HG02852 (cell line): ENCODE measurements at regions not wholly inside any gene's neighbourhood (a gene's known extent, or its start where the extent isn't known, plus 50 kb on each side); places are given as distances from the start of the nearest gene placed in this dataset.

Experiments
- ATAC-seq: cut with Tn5 transposase; IDR thresholded peaks from one replicate; pipeline ENCODE4 v1.9.1; 2021; ENCODE audit warnings: mild to moderate bottlenecking, moderate library complexity; ENCODE audit not compliant: unreplicated experiment

DNA sequence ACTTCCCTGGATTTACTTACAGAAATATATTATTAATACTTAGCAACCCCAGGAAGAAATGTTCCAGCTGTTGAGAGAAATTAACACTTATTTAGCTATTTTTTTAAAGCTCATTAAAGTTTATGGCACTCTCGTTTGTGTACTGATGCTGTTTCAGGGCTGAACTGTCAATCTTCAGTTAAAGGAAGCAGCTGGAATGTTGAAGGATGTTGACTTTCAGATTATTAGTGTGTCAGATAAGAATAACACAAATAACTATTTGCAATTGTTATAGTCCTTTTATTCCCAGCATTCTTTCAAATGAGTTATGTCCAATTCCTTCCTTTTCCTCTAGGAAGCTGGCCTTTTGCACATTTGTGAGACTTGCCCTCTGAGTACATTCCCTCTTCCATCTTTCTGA lies 278.2 kb upstream of the RAG2 start:
- ATAC-seq = no peak

- ATAC-seq = no peak
Measured at GRCh38 chr11:36874291-36874690, 276.3 kb upstream of the RAG2 start.

GRCh38 chr11:36870361-36870760 lies 272.3 kb upstream of the RAG2 start:
- ATAC-seq = no peak

DNA sequence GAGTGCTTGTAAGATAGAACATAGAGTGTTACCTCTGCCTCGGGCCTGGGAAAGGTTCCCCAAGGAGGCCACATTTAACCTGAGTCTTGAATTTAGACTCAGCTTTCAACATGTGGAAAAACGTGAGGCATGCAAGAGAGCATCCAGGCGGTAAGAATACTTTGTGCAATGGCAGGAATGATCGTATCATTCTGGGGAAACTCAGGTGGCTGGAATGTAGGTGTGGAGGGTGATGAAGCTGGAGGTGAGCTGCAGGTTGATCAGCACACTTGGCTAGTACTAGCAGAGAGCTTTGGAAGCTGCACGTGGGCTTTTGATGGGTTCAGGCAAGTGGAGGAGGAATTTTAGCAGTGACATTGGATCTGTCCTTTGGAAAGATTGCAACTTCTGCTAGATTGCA lies 270.3 kb upstream of the RAG2 start:
- ATAC-seq = no peak

- no peak for ATAC-seq
Measured at GRCh38 chr11:36865846-36866245, 267.8 kb upstream of the RAG2 start.

GRCh38 chr11:36854875-36855274 lies 256.8 kb upstream of the RAG2 start:
- ATAC-seq = no peak

DNA sequence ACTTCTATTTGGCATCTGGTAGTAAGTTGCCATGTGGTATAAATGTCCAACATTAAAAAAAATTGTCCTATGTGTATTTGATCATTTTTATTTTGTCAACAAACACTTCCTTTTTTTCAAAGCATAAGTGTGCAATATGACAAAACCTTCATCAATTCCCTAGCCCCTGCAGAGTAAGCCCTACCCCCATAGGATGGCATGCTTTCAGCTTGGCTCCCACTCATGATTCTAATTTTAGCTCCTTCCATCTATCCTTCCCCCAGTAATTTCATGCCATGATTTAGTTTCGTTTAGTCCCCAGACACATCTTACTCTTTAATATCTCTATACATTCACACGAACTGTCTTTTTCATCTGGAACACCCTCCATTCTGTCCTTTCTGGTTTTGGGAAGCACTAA lies 250.6 kb upstream of the RAG2 start:
- no peak for ATAC-seq

GRCh38 chr11:36840378-36840777 lies 242.3 kb upstream of the RAG2 start:
- no peak for ATAC-seq

- no peak for ATAC-seq
Measured at GRCh38 chr11:36837831-36838437, 239.9 kb upstream of the RAG2 start.

DNA sequence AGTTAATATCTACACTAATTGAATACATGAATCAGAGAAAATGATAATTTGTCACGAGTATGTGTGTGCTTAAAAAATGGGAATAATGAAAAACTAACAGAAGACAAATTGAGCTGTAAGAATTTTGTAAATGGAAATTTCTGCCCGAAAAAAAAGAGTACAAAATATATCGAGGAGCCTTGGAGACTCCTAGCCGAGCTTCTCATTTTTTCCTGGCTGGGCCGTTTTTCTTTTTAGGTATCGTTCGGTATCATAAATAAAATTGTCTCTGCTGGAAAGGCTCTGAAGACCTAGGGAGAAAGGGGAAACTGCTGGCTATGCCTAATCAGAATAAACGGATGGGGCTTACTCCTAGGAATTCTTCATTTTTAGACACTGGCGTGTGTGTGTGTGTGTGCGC lies 227.2 kb upstream of the RAG2 start:
- ATAC-seq = no peak

DNA sequence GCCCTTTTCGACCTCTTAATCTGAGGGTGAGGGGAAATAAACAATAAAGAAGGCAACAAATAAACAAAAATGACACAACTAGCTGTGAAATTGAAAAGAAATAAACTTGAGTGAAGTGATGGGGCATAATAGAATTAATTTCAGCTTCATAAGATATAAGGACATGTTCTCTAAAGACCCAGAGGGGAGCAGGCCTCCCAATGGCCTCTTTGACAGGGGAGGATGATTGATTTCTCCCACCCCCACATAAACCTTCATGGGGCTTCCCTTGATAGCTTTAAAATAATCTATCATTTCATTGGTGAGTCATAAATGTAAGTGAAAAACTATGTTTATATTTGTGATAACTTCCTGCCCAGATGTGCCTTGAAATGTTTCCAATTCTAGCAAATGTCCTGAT lies 226.3 kb upstream of the RAG2 start:
- no peak for ATAC-seq

- ATAC-seq = peak; percentile 75
Measured at GRCh38 chr11:36822829-36823228, 224.8 kb upstream of the RAG2 start.

- no peak for ATAC-seq
Measured at GRCh38 chr11:36818410-36818809, 220.4 kb upstream of the RAG2 start.

- ATAC-seq = no peak
Measured at GRCh38 chr11:36817336-36817965, 219.4 kb upstream of the RAG2 start.

GRCh38 chr11:36809303-36809702 lies 211.3 kb upstream of the RAG2 start:
- no peak for ATAC-seq

DNA sequence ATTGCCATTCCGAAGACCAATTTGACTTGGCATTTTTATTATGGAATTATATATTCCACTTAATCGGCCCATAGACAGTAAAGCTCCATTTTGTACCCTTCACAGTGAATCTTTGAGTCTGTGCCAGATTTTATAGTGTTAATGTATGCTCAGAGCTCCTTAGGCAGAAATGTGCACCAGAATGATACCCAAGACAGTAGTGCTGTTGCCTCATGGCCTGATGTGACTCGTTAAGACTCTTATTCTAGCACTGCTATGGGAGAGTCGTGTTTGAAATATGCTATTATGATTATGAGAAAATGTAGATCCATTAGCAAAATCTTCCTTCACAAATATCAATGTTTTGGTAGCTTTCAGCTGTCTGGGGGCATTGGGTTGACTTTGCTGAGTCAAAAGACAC lies 209.8 kb upstream of the RAG2 start:
- ATAC-seq = no peak

GRCh38 chr11:36803084-36803483 lies 205.0 kb upstream of the RAG2 start:
- ATAC-seq = no peak

- no peak for ATAC-seq
Measured at GRCh38 chr11:36792996-36793914, 195.2 kb upstream of the RAG2 start.

GRCh38 chr11:36791957-36792356 lies 193.9 kb upstream of the RAG2 start:
- ATAC-seq = peak; percentile 66

- ATAC-seq = no peak
Measured at GRCh38 chr11:36790526-36790925, 192.5 kb upstream of the RAG2 start.

GRCh38 chr11:36783808-36784207 lies 185.8 kb upstream of the RAG2 start:
- ATAC-seq = no peak

GRCh38 chr11:36779791-36780190 lies 181.8 kb upstream of the RAG2 start:
- no peak for ATAC-seq
